ENCODE measurements at regions not wholly inside any gene's neighbourhood (a gene's known extent, or its start where the extent isn't known, plus 50 kb on each side); places are given as distances from the start of the nearest gene placed in this dataset.

GRCh38 chr4:66355328-66355727 lies 685.0 kb upstream of the EPHA5 start:
- H3K27ac ChIP-seq: no peak overlapping the region
- DNase-seq: no peak
- TF ChIP-seq CTCF (IDR thresholded peaks at IDR 0.05 in 8 of 11, conservative IDR thresholded peaks at IDR 0.05 in 3 of 11) (no peak), POLR2A (IDR thresholded peaks at IDR 0.05) (no peak), POLR2AphosphoS5 (IDR thresholded peaks at IDR 0.05) (no peak)
- intact Hi-C loops (cut with DNase I; ENCODE audit: low total_unique reads): no loop called here
- no peak overlapping the region for H3K4me3 ChIP-seq
- H3K9me3 ChIP-seq: peaks cover 0 to 3% (median 0%) of the 10 kb centered on the region in 8 donors
- H3K27me3 ChIP-seq (replicated peaks in 1 of 7): no peaks in the 10 kb centered on the region
- no peaks in the 10 kb centered on the region for H3K4me1 ChIP-seq
- no peaks in the 10 kb centered on the region for H3K36me3 ChIP-seq
- WGBS, 5 donors: 71 to 92% (median 87%) methylated on average over 2 of the region's 2 CpGs

GRCh38 chr4:66351761-66352160 lies 681.5 kb upstream of the EPHA5 start:
- DNase-seq: no peak
- H3K27me3 ChIP-seq (replicated peaks in 1 of 7): no peaks in the 10 kb centered on the region
- intact Hi-C loops (cut with DNase I; ENCODE audit: low total_unique reads): no loop called here
- peaks cover 0 to 11% (median 1%) of the 10 kb centered on the region in 8 donors for H3K9me3 ChIP-seq
- H3K4me1 ChIP-seq: no peaks in the 10 kb centered on the region
- WGBS, 5 donors: 62 to 79% (median 66%) methylated on average over 2 of the region's 2 CpGs
- TF ChIP-seq CTCF (IDR thresholded peaks at IDR 0.05 in 8 of 11, conservative IDR thresholded peaks at IDR 0.05 in 3 of 11) (no peak), POLR2A (IDR thresholded peaks at IDR 0.05) (no peak), POLR2AphosphoS5 (IDR thresholded peaks at IDR 0.05) (no peak)
- no peak overlapping the region for H3K27ac ChIP-seq
- H3K4me3 ChIP-seq: no peak overlapping the region
- H3K36me3 ChIP-seq: no peaks in the 10 kb centered on the region

GRCh38 chr4:66340286-66340893 lies 670.1 kb upstream of the EPHA5 start:
- Histone ChIP-seq H3K4me1 (no peaks in the 10 kb centered on the region), H3K36me3 (no peaks in the 10 kb centered on the region), H3K27me3 (replicated peaks in 1 of 7) (no peaks in the 10 kb centered on the region), H3K9me3 (peaks cover 0 to 17% (median 2%) of the 10 kb centered on the region in 8 donors), H3K27ac (no peak overlapping the region), H3K4me3 (no peak overlapping the region)
- intact Hi-C loops (cut with DNase I; ENCODE audit: low total_unique reads): no loop called here
- 74 to 98% (median 89%) methylated on average over 3 of the region's 3 CpGs for WGBS, 5 donors
- no peak for DNase-seq
- TF ChIP-seq CTCF (IDR thresholded peaks at IDR 0.05 in 8 of 11, conservative IDR thresholded peaks at IDR 0.05 in 3 of 11) (no peak), POLR2AphosphoS5 (IDR thresholded peaks at IDR 0.05) (no peak), POLR2A (IDR thresholded peaks at IDR 0.05) (no peak)

- TF ChIP-seq POLR2A (IDR thresholded peaks at IDR 0.05): no peak
- no peak for TF ChIP-seq CTCF (IDR thresholded peaks at IDR 0.05 in 8 of 11, conservative IDR thresholded peaks at IDR 0.05 in 3 of 11)
- TF ChIP-seq POLR2AphosphoS5 (IDR thresholded peaks at IDR 0.05): no peak
- no peaks in the 10 kb centered on the region for H3K36me3 ChIP-seq
- H3K27me3 ChIP-seq (replicated peaks in 1 of 7): no peaks in the 10 kb centered on the region
- no peaks in the 10 kb centered on the region for H3K4me1 ChIP-seq
- no peak overlapping the region for H3K4me3 ChIP-seq
- intact Hi-C loops (cut with DNase I; ENCODE audit: low total_unique reads): no loop called here
- no peak for DNase-seq
- H3K9me3 ChIP-seq: peaks cover 0 to 17% (median 3%) of the 10 kb centered on the region in 8 donors
- WGBS, 5 donors: 76 to 93% (median 86%) methylated on average over 3 of the region's 3 CpGs
- no peak overlapping the region for H3K27ac ChIP-seq
These were observed 668.7 kb upstream of the EPHA5 start for GRCh38 chr4:66339007-66339406.
